Peyer's patch (tissue), 4 donors: ENCODE measurements at regions not wholly inside any gene's neighbourhood (a gene's known extent, or its start where the extent isn't known, plus 50 kb on each side); places are given as distances from the start of the nearest gene placed in this dataset.

Source experiments
- DNase-seq, 3 donors: peaks; one replicate each; pipeline ENCODE4 v3.0.0-alpha.2; 2017 to 2019
- H3K27ac ChIP-seq, 4 donors: fragments of 200-600 bp; sonication (generic); one replicate each; pipeline ENCODE4 v1.5.1; 2016 to 2019
- H3K27me3 ChIP-seq, 2 donors: fragments of 200-600 bp; sonication (generic); one replicate each; pipeline ENCODE4 v1.5.1; 2019
- H3K36me3 ChIP-seq, 3 donors: fragments of 200-600 bp; sonication (generic); one replicate each; pipeline ENCODE4 v1.5.1; 2016 to 2019
- H3K4me1 ChIP-seq, 4 donors: fragments of 200-600 bp; sonication (generic); one replicate each; pipeline ENCODE4 v1.5.1; 2016 to 2019
- H3K4me3 ChIP-seq, 4 donors: fragments of 200-600 bp; sonication (generic); 1 replicate in 3 of 4; 2 replicates in 1 of 4; pipeline ENCODE4 v1.5.1; 2016 to 2019; ENCODE audit warnings: mild to moderate bottlenecking in 1 of 4
- H3K9me3 ChIP-seq, 4 donors: fragments of 200-600 bp; sonication (generic); one replicate each; pipeline ENCODE4 v1.5.1; 2016 to 2019; ENCODE audit warnings: mild to moderate bottlenecking in 1 of 4
- CTCF ChIP-seq, 6 experiments: fragments of 450-650 bp in 4 of 6; fragments of 200-600 bp in 2 of 6; sonication (generic) in 1 of 6; IDR thresholded peaks; one replicate each; pipeline ENCODE4 v1.5.1; 2017 to 2019; ENCODE audit warnings: antibody characterized with exemption in 6 of 6, mild to moderate bottlenecking in 3 of 6, moderate library complexity in 1 of 6
- POLR2A ChIP-seq, 2 donors: fragments of 450-650 bp; IDR thresholded peaks; one replicate each; pipeline ENCODE4 v1.5.1; 2017; ENCODE audit warnings: antibody characterized with exemption in 2 of 2, mild to moderate bottlenecking in 2 of 2, moderate library complexity in 2 of 2

GRCh38 chr10:118237930-118238329, 104.2 kb downstream of the FAM204A start:
- no peak overlapping the region for H3K27ac ChIP-seq
- H3K4me1 ChIP-seq: no peaks in the 10 kb centered on the region
- TF ChIP-seq POLR2A (IDR thresholded peaks at IDR 0.05) (no peak), CTCF (IDR thresholded peaks at IDR 0.05) (no peak)
- no peaks in the 10 kb centered on the region for H3K9me3 ChIP-seq
- no peak overlapping the region for H3K4me3 ChIP-seq
- no peaks in the 10 kb centered on the region for H3K36me3 ChIP-seq
- no peaks in the 10 kb centered on the region for H3K27me3 ChIP-seq
- DNase-seq: no peak

- Histone ChIP-seq H3K27me3 (no peaks in the 10 kb centered on the region), H3K27ac (no peak overlapping the region), H3K36me3 (no peaks in the 10 kb centered on the region), H3K9me3 (no peaks in the 10 kb centered on the region), H3K4me1 (no peaks in the 10 kb centered on the region), H3K4me3 (no peak overlapping the region)
- TF ChIP-seq POLR2A (IDR thresholded peaks at IDR 0.05) (no peak), CTCF (IDR thresholded peaks at IDR 0.05) (no peak)
- no peak for DNase-seq
Measured at GRCh38 chr10:118234683-118235082, 107.4 kb downstream of the FAM204A start.

- Histone ChIP-seq H3K9me3 (no peaks in the 10 kb centered on the region), H3K36me3 (no peaks in the 10 kb centered on the region), H3K27ac (no peak overlapping the region), H3K4me3 (no peak overlapping the region), H3K4me1 (no peaks in the 10 kb centered on the region), H3K27me3 (no peaks in the 10 kb centered on the region)
- no peak for DNase-seq
- TF ChIP-seq CTCF (IDR thresholded peaks at IDR 0.05): no peak
- no peak for TF ChIP-seq POLR2A (IDR thresholded peaks at IDR 0.05)
Measured at GRCh38 chr10:118220346-118220850, 121.7 kb downstream of the FAM204A start.

- no peak for TF ChIP-seq CTCF (IDR thresholded peaks at IDR 0.05)
- no peak for DNase-seq
- no peaks in the 10 kb centered on the region for H3K36me3 ChIP-seq
- H3K9me3 ChIP-seq: no peaks in the 10 kb centered on the region
- H3K27ac ChIP-seq: no peak overlapping the region
- no peaks in the 10 kb centered on the region for H3K27me3 ChIP-seq
- H3K4me1 ChIP-seq: no peaks in the 10 kb centered on the region
- H3K4me3 ChIP-seq: no peak overlapping the region
Measured at GRCh38 chr10:118218562-118218961, 123.6 kb downstream of the FAM204A start.

- no peak overlapping the region for H3K27ac ChIP-seq
- no peaks in the 10 kb centered on the region for H3K27me3 ChIP-seq
- no peak for TF ChIP-seq POLR2A (IDR thresholded peaks at IDR 0.05)
- TF ChIP-seq CTCF (IDR thresholded peaks at IDR 0.05): no peak
- no peaks in the 10 kb centered on the region for H3K9me3 ChIP-seq
- no peaks in the 10 kb centered on the region for H3K36me3 ChIP-seq
- DNase-seq: no peak
- no peak overlapping the region for H3K4me3 ChIP-seq
- H3K4me1 ChIP-seq: no peaks in the 10 kb centered on the region
Measured at GRCh38 chr10:118216571-118217170, 125.5 kb downstream of the FAM204A start.

GRCh38 chr10:118216020-118216419, 126.1 kb downstream of the FAM204A start:
- TF ChIP-seq POLR2A (IDR thresholded peaks at IDR 0.05): no peak
- TF ChIP-seq CTCF (IDR thresholded peaks at IDR 0.05): no peak
- no peaks in the 10 kb centered on the region for H3K36me3 ChIP-seq
- no peaks in the 10 kb centered on the region for H3K27me3 ChIP-seq
- no peaks in the 10 kb centered on the region for H3K4me1 ChIP-seq
- DNase-seq: no peak
- no peaks in the 10 kb centered on the region for H3K9me3 ChIP-seq
- no peak overlapping the region for H3K4me3 ChIP-seq
- H3K27ac ChIP-seq: no peak overlapping the region
